ENCODE measurements at regions not wholly inside any gene's neighbourhood (a gene's known extent, or its start where the extent isn't known, plus 50 kb on each side); places are given as distances from the start of the nearest gene placed in this dataset.

- H3K27ac ChIP-seq (ENCODE audit: low read depth in 1 of 2, low read length in 2 of 2): no peak overlapping the region
- no peaks in the 10 kb centered on the region for H3K4me1 ChIP-seq (ENCODE audit: control insufficient read depth in 1 of 2, insufficient read depth in 2 of 2, low read length in 2 of 2)
- Mint-ChIP-seq H3K27me3 (ENCODE audit: low read depth in 3 of 3) (peaks cover 0 to 4% (median 2%) of the 10 kb centered on the region in 3 donors), H3K27ac (no peak overlapping the region), H3K9me3 (peaks cover 0 to 7% (median 0%) of the 10 kb centered on the region in 7 donors), H3K4me3 (no peak overlapping the region), H3K4me1 (no peaks in the 10 kb centered on the region), H3K36me3 (no peaks in the 10 kb centered on the region)
- H3K79me2 ChIP-seq (ENCODE audit: insufficient read depth, low read length): no peaks in the 10 kb centered on the region
- no peak overlapping the region for H3K4me2 ChIP-seq (replicated peaks; ENCODE audit: extremely low read depth, low read length, poor library complexity, severe bottlenecking)
- H3K36me3 ChIP-seq (replicated peaks in 1 of 2; ENCODE audit: control insufficient read depth in 1 of 2, insufficient read depth in 2 of 2, low read length in 2 of 2): no peaks in the 10 kb centered on the region
- H3K9me3 ChIP-seq (replicated peaks in 1 of 2; ENCODE audit: control insufficient read depth in 1 of 2, insufficient read depth in 1 of 2, low read length in 2 of 2): no peaks in the 10 kb centered on the region
- WGBS (ENCODE audit: insufficient coverage): 61% methylated on average over 2 of the region's 5 CpGs
- no peak for DNase-seq
- H3K9ac ChIP-seq (ENCODE audit: insufficient read depth, low read length, poor library complexity, severe bottlenecking): no peak overlapping the region
- H2AFZ ChIP-seq (ENCODE audit: insufficient read depth, low read depth, low read length, poor library complexity, severe bottlenecking): no peak overlapping the region
- no peaks in the 10 kb centered on the region for H4K20me1 ChIP-seq (ENCODE audit: insufficient read depth, low read length)
- H3K27me3 ChIP-seq (ENCODE audit: control insufficient read depth in 2 of 2, insufficient read depth in 2 of 2, low read length in 2 of 2): no peaks in the 10 kb centered on the region
- H3K4me3 ChIP-seq (replicated peaks in 1 of 3; ENCODE audit: low read depth in 2 of 3, low read length in 3 of 3): no peak overlapping the region
- TF ChIP-seq, protein P1, sequence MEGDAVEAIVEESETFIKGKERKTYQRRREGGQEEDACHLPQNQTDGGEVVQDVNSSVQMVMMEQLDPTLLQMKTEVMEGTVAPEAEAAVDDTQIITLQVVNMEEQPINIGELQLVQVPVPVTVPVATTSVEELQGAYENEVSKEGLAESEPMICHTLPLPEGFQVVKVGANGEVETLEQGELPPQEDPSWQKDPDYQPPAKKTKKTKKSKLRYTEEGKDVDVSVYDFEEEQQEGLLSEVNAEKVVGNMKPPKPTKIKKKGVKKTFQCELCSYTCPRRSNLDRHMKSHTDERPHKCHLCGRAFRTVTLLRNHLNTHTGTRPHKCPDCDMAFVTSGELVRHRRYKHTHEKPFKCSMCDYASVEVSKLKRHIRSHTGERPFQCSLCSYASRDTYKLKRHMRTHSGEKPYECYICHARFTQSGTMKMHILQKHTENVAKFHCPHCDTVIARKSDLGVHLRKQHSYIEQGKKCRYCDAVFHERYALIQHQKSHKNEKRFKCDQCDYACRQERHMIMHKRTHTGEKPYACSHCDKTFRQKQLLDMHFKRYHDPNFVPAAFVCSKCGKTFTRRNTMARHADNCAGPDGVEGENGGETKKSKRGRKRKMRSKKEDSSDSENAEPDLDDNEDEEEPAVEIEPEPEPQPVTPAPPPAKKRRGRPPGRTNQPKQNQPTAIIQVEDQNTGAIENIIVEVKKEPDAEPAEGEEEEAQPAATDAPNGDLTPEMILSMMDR (IDR thresholded peaks at IDR 0.05): no peak
- intact Hi-C loops (cut with micrococcal nuclease): no loop called here
These were observed 81.3 kb upstream of the NT5E start for GRCh38 chr6:85368631-85369030.

- no peaks in the 10 kb centered on the region for H3K9me3 ChIP-seq (replicated peaks in 1 of 2; ENCODE audit: control insufficient read depth in 1 of 2, insufficient read depth in 1 of 2, low read length in 2 of 2)
- H3K36me3 Mint-ChIP-seq: no peaks in the 10 kb centered on the region
- intact Hi-C loops (cut with micrococcal nuclease): no loop called here
- H3K27me3 Mint-ChIP-seq (ENCODE audit: low read depth in 3 of 3): peaks cover 2 to 6% (median 6%) of the 10 kb centered on the region in 3 donors
- H3K4me3 ChIP-seq (replicated peaks in 1 of 3; ENCODE audit: low read depth in 2 of 3, low read length in 3 of 3): no peak overlapping the region
- H3K4me1 ChIP-seq (ENCODE audit: control insufficient read depth in 1 of 2, insufficient read depth in 2 of 2, low read length in 2 of 2): no peaks in the 10 kb centered on the region
- no peaks in the 10 kb centered on the region for H4K20me1 ChIP-seq (ENCODE audit: insufficient read depth, low read length)
- H3K4me3 Mint-ChIP-seq: no peak overlapping the region
- H3K4me1 Mint-ChIP-seq: no peaks in the 10 kb centered on the region
- WGBS (ENCODE audit: insufficient coverage): no CpG with 5 or more reads among the region's 2 CpGs
- no peak overlapping the region for H3K27ac ChIP-seq (ENCODE audit: low read depth in 1 of 2, low read length in 2 of 2)
- TF ChIP-seq, protein P1 (IDR thresholded peaks at IDR 0.05): no peak
- peaks cover 0 to 7% (median 0%) of the 10 kb centered on the region in 7 donors for H3K9me3 Mint-ChIP-seq
- H3K27ac Mint-ChIP-seq: no peak overlapping the region
- no peaks in the 10 kb centered on the region for H3K36me3 ChIP-seq (replicated peaks in 1 of 2; ENCODE audit: control insufficient read depth in 1 of 2, insufficient read depth in 2 of 2, low read length in 2 of 2)
- no peak overlapping the region for H3K4me2 ChIP-seq (replicated peaks; ENCODE audit: extremely low read depth, low read length, poor library complexity, severe bottlenecking)
- no peaks in the 10 kb centered on the region for H3K27me3 ChIP-seq (ENCODE audit: control insufficient read depth in 2 of 2, insufficient read depth in 2 of 2, low read length in 2 of 2)
- DNase-seq: no peak
- no peak overlapping the region for H2AFZ ChIP-seq (ENCODE audit: insufficient read depth, low read depth, low read length, poor library complexity, severe bottlenecking)
- H3K79me2 ChIP-seq (ENCODE audit: insufficient read depth, low read length): no peaks in the 10 kb centered on the region
- H3K9ac ChIP-seq (ENCODE audit: insufficient read depth, low read length, poor library complexity, severe bottlenecking): no peak overlapping the region
These were observed 85.5 kb upstream of the NT5E start for GRCh38 chr6:85364344-85364743.

All from CD14-positive monocyte (primary cell).